SK-N-MC (cell line): ENCODE measurements at regions not wholly inside any gene's neighbourhood (a gene's known extent, or its start where the extent isn't known, plus 50 kb on each side); places are given as distances from the start of the nearest gene placed in this dataset.

Experiments used
- DNase-seq: peaks from one replicate; pipeline ENCODE4 v3.0.0-alpha.2; 2011; ENCODE audit warnings: low read depth, low spot score
- H3K27ac ChIP-seq: fragments of 200-600 bp; sonication (generic); 2 replicates; pipeline ENCODE4 v1.5.1; 2016; ENCODE audit warnings: mixed run types
- H3K36me3 ChIP-seq: fragments of 200-600 bp; sonication (generic); 2 replicates; pipeline ENCODE4 v1.6.1; 2017; ENCODE audit warnings: antibody characterized with exemption, low read length, mixed read lengths; ENCODE audit not compliant: insufficient read depth
- H3K4me3 ChIP-seq: fragments of 200-600 bp; sonication (generic); 2 replicates; pipeline ENCODE4 v1.5.1; 2016
- H3K9ac ChIP-seq: fragments of 200-600 bp; sonication (generic); 2 replicates; pipeline ENCODE4 v1.8.0; 2017; ENCODE audit warnings: mixed run types, mixed read lengths; ENCODE audit not compliant: insufficient read length
- H3K9me3 ChIP-seq: fragments of 200-600 bp; sonication (generic); 2 replicates; pipeline ENCODE4 v1.6.1; 2017; ENCODE audit warnings: low read depth, mild to moderate bottlenecking, antibody characterized with exemption, low read length, moderate library complexity, mixed read lengths
- EZH2 ChIP-seq: fragments of 200-600 bp; sonication (generic); IDR thresholded peaks from one replicate; pipeline ENCODE4 v1.6.1; 2017; ENCODE audit warnings: antibody characterized with exemption
- FOXP2 ChIP-seq: optimal IDR thresholded peaks from 2 replicates; pipeline ENCODE3; 2011; ENCODE audit warnings: mild to moderate bottlenecking, moderate library complexity; ENCODE audit not compliant: insufficient read depth; ENCODE audit errors: extremely low read length, control extremely low read depth
- POLR2AphosphoS5 ChIP-seq: IDR thresholded peaks from 2 replicates; pipeline ENCODE4 v1.6.1; 2012; ENCODE audit warnings: mild to moderate bottlenecking, low read depth, low read length, borderline replicate concordance

DNA sequence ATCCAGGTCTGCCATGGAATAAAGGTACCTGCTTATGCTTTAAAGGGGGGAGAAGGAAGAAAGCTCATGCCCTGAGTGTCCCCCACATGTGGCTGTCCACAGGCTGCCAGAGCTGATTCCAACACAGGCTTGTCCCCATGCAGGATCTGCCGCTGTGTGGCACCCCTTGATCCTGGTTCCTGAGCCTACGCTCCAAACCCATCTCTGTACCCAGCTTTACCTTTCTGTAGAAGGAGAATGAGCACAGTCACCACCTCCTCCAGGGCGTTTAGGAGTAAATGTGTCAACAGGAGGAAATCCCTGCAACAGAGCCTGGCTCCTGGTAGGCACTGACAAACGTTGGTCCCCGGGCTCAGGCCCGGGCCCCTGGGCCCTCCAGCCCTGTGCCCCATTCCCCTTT is 175.6 kb downstream of the RBFOX3 start:
- H3K36me3 ChIP-seq: no peaks in the 10 kb centered on the region
- H3K9ac ChIP-seq: no peak overlapping the region
- no peak overlapping the region for H3K4me3 ChIP-seq
- H3K9me3 ChIP-seq: no peaks in the 10 kb centered on the region
- TF ChIP-seq FOXP2 (no peak), EZH2 (no peak), POLR2AphosphoS5 (no peak)
- H3K27ac ChIP-seq: no peak overlapping the region
- no peak for DNase-seq

DNA sequence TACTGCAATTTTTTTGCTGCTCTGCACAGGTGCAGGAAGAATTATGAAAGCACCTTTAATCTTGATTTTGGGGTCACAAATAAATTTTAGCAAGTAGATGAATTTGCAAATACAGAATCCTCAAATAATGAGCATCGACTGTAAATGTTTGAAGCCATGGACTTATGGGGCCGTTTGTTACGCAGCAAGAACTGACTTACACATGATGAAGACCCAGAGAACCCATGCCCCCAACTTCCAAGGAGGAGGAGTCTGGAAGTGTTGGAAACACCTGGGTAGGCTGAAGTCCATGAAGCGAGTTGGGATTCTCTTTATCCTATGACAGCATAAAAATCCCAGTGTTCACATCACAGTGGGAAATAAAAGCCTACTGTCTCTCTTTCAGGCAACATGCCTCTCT is 176.6 kb downstream of the RBFOX3 start:
- H3K9me3 ChIP-seq: no peaks in the 10 kb centered on the region
- no peaks in the 10 kb centered on the region for H3K36me3 ChIP-seq
- DNase-seq: no peak
- no peak overlapping the region for H3K4me3 ChIP-seq
- no peak overlapping the region for H3K27ac ChIP-seq
- no peak for TF ChIP-seq EZH2
- TF ChIP-seq FOXP2: no peak
- TF ChIP-seq POLR2AphosphoS5: no peak
- H3K9ac ChIP-seq: no peak overlapping the region

DNA sequence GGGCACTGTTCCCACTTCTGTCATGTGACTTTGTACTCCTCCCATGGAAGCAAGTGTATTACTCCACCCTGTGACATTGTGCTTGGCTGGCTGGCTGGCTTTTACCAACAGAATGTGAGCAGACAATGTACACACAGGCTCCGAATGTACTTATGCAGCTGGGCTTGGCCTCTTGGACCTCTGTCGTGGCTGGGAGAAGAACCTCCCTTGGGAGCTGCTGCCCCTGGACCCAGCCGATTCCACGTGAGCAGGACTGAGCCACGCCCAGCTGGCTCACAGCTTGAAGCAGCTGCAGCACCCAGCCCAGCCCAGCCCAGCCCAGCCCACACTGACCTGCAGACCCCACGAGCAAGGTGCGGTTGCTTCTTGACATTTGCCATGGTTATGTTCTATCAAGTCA is 177.5 kb downstream of the RBFOX3 start:
- no peak overlapping the region for H3K9ac ChIP-seq
- TF ChIP-seq EZH2 (no peak), POLR2AphosphoS5 (no peak), FOXP2 (no peak)
- no peak overlapping the region for H3K27ac ChIP-seq
- no peaks in the 10 kb centered on the region for H3K9me3 ChIP-seq
- no peak for DNase-seq
- H3K36me3 ChIP-seq: no peaks in the 10 kb centered on the region
- no peak overlapping the region for H3K4me3 ChIP-seq

DNA sequence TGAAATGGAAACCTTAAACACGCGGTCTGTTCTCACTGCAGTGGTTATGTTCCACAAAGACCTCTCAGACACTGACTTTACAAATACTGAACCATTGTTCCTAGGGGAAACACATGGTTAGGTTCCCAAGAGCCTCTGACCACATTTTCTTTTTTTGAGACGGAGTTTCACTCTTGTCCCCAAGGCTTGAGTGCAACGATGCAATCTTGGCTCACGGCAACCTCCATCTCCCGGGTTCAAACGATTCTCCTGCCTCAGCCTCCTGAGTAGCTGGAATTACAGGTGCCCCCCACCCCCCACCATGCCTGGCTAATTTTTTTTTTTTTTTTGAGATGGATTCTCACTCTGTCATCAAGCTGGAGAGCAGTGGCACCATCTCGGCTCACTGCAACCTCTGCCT is 179.7 kb downstream of the RBFOX3 start:
- TF ChIP-seq EZH2 (no peak), POLR2AphosphoS5 (no peak), FOXP2 (no peak)
- Histone ChIP-seq H3K9ac (no peak overlapping the region), H3K27ac (no peak overlapping the region), H3K36me3 (no peaks in the 10 kb centered on the region), H3K4me3 (no peak overlapping the region), H3K9me3 (no peaks in the 10 kb centered on the region)
- DNase-seq: no peak

DNA sequence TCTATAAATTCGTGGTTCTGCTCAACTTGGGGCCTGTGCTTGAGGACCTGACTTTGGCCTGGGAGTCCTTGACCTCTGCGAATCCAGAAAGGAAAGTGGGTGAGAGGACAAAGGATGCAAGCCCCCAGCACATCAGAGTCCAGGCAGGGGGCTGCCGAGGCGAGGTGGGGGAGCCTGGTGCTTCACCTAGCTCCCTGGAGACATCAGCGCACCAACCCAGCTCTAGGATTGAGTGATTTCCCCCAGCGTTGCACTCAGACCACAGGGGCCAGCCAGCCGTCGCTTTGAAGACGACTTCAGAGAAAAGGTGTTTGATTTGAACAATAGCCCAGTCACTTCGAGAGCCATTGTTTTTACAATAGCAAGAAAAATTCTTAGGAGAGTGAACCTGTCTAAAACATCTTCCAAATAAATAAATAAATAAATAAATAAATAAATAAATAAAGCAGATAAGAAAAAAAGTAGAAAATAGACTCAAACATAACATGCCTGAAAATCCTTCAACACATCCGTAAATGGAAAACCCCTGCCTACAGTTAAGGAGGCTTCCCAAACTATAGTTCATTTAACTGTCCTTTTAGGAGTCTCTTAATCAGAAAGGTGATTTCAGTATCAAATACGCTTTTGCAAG is 180.9 kb downstream of the RBFOX3 start:
- H3K9me3 ChIP-seq: no peaks in the 10 kb centered on the region
- no peak overlapping the region for H3K4me3 ChIP-seq
- no peak overlapping the region for H3K9ac ChIP-seq
- TF ChIP-seq EZH2 (no peak), POLR2AphosphoS5 (no peak), FOXP2 (no peak)
- no peak overlapping the region for H3K27ac ChIP-seq
- H3K36me3 ChIP-seq: no peaks in the 10 kb centered on the region
- DNase-seq: no peak

DNA sequence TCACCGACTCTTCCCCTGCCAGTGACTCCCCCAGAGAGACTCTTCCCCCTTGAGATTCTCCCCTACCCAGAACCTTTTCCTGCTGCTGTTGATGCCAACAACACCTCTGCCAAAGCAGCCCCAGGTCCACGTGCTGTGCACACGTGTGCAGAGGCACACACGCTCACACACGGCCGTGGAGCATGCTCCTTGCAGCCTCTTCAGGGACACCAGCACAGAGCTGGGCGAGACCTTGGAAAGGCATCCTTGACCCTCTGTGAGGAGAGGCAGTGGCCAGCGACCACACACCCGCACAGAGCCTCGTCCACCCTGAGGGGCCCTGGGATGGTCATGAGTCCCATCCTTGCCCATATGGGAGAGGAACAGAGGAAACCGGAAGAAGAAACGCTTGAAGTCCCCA is 181.9 kb downstream of the RBFOX3 start:
- no peak for DNase-seq
- no peak for TF ChIP-seq FOXP2

DNA sequence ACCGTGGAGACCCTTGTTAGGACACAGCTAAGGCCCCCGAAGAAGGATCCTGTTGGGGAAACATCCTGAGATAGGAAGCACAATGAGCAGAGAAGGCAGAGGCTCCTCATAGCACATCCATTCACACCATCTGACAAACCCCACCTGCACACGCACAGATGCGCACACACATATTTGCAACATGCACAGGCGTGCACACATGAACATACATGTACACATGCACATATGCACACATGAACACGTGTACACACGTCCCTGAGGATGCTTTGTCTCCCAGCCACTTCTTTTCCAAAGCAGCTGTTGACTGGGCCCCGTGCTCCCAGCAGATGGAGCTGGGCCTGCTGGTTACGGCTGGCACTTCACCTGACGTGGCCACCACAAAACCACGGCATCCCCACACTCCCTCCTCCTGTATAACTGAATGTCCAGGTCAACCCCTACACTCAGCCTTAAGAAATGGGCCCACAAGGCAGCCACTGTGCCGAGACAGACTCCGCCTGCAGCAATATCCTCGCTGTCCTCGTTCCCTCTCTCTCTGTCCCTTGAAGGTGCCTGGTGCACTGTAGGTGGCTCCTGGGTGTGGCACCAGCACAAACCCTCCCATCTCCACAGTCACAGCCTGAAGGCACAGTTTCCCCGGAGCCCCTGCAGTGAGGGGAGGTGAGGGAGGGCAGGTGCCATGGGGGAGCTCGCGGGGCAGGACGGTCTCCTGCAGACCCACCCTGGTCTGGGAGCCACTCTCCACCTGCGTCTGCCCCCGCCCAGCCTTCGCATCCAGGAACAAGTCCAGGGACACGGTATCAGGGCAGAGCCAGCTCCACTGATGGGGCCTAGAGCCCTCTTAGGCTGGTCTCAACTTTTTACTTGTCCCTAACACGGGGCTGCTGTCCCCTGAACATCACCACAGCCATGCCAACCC is 183.0 kb downstream of the RBFOX3 start:
- Histone ChIP-seq H3K4me3 (no peak overlapping the region), H3K36me3 (no peaks in the 10 kb centered on the region), H3K27ac (no peak overlapping the region), H3K9ac (no peak overlapping the region), H3K9me3 (no peaks in the 10 kb centered on the region)
- TF ChIP-seq EZH2: no peak
- TF ChIP-seq POLR2AphosphoS5: no peak
- no peak for TF ChIP-seq FOXP2
- no peak for DNase-seq

More for the DNA sequence above, 181.9 kb downstream of the RBFOX3 start:
- Histone ChIP-seq H3K9ac (no peak overlapping the region), H3K27ac (no peak overlapping the region), H3K4me3 (no peak overlapping the region), H3K36me3 (no peaks in the 10 kb centered on the region), H3K9me3 (no peaks in the 10 kb centered on the region)

DNA sequence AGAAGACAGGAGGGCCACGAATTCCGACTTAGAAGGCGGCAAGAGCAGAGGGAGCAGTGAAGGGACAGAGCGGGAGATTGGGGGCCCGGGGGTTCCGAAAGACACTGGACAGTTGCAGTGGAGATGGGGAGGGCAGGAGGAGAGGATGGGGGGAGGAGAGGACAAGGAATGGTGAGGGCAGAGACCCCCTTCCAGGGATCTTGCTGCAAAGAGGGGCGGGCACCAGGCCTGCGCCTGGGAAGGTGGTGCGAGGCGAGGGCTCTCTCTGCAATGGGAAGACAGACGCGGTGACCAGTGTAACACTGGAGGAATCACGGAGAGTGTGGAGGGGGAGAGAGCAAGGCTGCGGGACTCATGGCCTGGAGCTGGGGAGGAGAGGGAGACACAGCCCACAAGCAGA is 185.2 kb downstream of the RBFOX3 start:
- no peak for DNase-seq
- no peak overlapping the region for H3K4me3 ChIP-seq
- H3K27ac ChIP-seq: no peak overlapping the region
- TF ChIP-seq POLR2AphosphoS5 (no peak), EZH2 (no peak), FOXP2 (no peak)
- no peaks in the 10 kb centered on the region for H3K36me3 ChIP-seq
- H3K9me3 ChIP-seq: no peaks in the 10 kb centered on the region
- no peak overlapping the region for H3K9ac ChIP-seq
